HG03354 (cell line): ENCODE measurements at regions not wholly inside any gene's neighbourhood (a gene's known extent, or its start where the extent isn't known, plus 50 kb on each side); places are given as distances from the start of the nearest gene placed in this dataset.
A peak's percentile ranks its signal among the peaks of the same experiment; 100 is the strongest.

Experiments
- ATAC-seq: cut with Tn5 transposase; IDR thresholded peaks from one replicate; pipeline ENCODE4 v1.9.1; 2021; ENCODE audit warnings: mild to moderate bottlenecking; ENCODE audit not compliant: unreplicated experiment, poor library complexity, severe bottlenecking

GRCh38 chr14:31943217-31943799, 133.8 kb upstream of the ARHGAP5 start:
- ATAC-seq: no peak

- ATAC-seq: no peak
Observed at GRCh38 chr14:31943861-31944255, 133.2 kb upstream of the ARHGAP5 start.

GRCh38 chr14:31944256-31945073, 132.6 kb upstream of the ARHGAP5 start:
- no peak for ATAC-seq

GRCh38 chr14:31945074-31945613, 132.0 kb upstream of the ARHGAP5 start:
- peak; percentile 84 for ATAC-seq

GRCh38 chr14:31945701-31946100, 131.4 kb upstream of the ARHGAP5 start:
- ATAC-seq: no peak

GRCh38 chr14:31947076-31947475, 130.0 kb upstream of the ARHGAP5 start:
- no peak for ATAC-seq

GRCh38 chr14:31947680-31948595, 129.2 kb upstream of the ARHGAP5 start:
- ATAC-seq: no peak

GRCh38 chr14:31949709-31950108, 127.4 kb upstream of the ARHGAP5 start:
- ATAC-seq: no peak

GRCh38 chr14:31950331-31950730, 126.8 kb upstream of the ARHGAP5 start:
- ATAC-seq: no peak

GRCh38 chr14:31950764-31951637, 126.1 kb upstream of the ARHGAP5 start:
- no peak for ATAC-seq

- ATAC-seq: no peak
Observed at GRCh38 chr14:31951638-31951964, 125.5 kb upstream of the ARHGAP5 start.

- ATAC-seq: no peak
Observed at GRCh38 chr14:31952573-31952972, 124.5 kb upstream of the ARHGAP5 start.

GRCh38 chr14:31953210-31953609, 123.9 kb upstream of the ARHGAP5 start:
- ATAC-seq: no peak

GRCh38 chr14:31954991-31955390, 122.1 kb upstream of the ARHGAP5 start:
- ATAC-seq: no peak

GRCh38 chr14:31955936-31956579, 121.0 kb upstream of the ARHGAP5 start:
- ATAC-seq: no peak

- no peak for ATAC-seq
Observed at GRCh38 chr14:31957565-31957964, 119.5 kb upstream of the ARHGAP5 start.

- ATAC-seq: no peak
Observed at GRCh38 chr14:31960039-31960438, 117.1 kb upstream of the ARHGAP5 start.

GRCh38 chr14:31961896-31962295, 115.2 kb upstream of the ARHGAP5 start:
- ATAC-seq: no peak

- ATAC-seq: no peak
Observed at GRCh38 chr14:31962920-31963319, 114.2 kb upstream of the ARHGAP5 start.
